Thyroid gland (tissue), 4 donors: ENCODE measurements at regions not wholly inside any gene's neighbourhood (a gene's known extent, or its start where the extent isn't known, plus 50 kb on each side); places are given as distances from the start of the nearest gene placed in this dataset.

Experiments used
- DNase-seq, 2 donors: peaks; one replicate each; pipeline ENCODE4 v3.0.0-alpha.2; 2019
- H3K27ac ChIP-seq, 3 donors: fragments of 200-600 bp; sonication (generic); 1 replicate in 2 of 3; 2 replicates in 1 of 3; pipeline ENCODE4 v1.5.1; 2016 to 2019; ENCODE audit warnings: mild to moderate bottlenecking in 1 of 3, moderate library complexity in 1 of 3
- H3K27me3 ChIP-seq: fragments of 200-600 bp; sonication (generic); one replicate; pipeline ENCODE4 v1.5.1; 2019
- H3K36me3 ChIP-seq, 2 donors: fragments of 200-600 bp; sonication (generic); one replicate each; pipeline ENCODE4 v1.5.1; 2016 to 2019
- H3K4me1 ChIP-seq, 2 donors: fragments of 200-600 bp; sonication (generic); one replicate each; pipeline ENCODE4 v1.5.1; 2017 to 2019
- H3K4me3 ChIP-seq, 3 donors: fragments of 200-600 bp; sonication (generic); replicated peaks in 1 of 3; 1 replicate in 2 of 3; 2 replicates in 1 of 3; pipeline ENCODE4 v1.5.1; 2016; ENCODE audit warnings: mild to moderate bottlenecking in 1 of 3
- H3K9me3 ChIP-seq: fragments of 200-600 bp; sonication (generic); one replicate; pipeline ENCODE4 v1.5.1; 2017
- CTCF ChIP-seq, 6 experiments: fragments of 200-600 bp in 3 of 6; fragments of 450-650 bp in 3 of 6; sonication (generic) in 3 of 6; IDR thresholded peaks; one replicate each; pipeline ENCODE4 v1.5.1; 2016 to 2019; ENCODE audit warnings: antibody characterized with exemption in 6 of 6, mild to moderate bottlenecking in 2 of 6, inconsistent platforms in 1 of 6, moderate library complexity in 1 of 6
- POLR2A ChIP-seq, 2 donors: fragments of 450-650 bp; IDR thresholded peaks; one replicate each; pipeline ENCODE4 v1.6.1; 2017; ENCODE audit warnings: antibody characterized with exemption in 2 of 2, mild to moderate bottlenecking in 2 of 2, moderate library complexity in 1 of 2
- WGBS, 2 donors: methylation state at CpG; one replicate each; pipeline ENCODE4 v1.1.5; 2017; 5-methylcytosine and 5-hydroxymethylcytosine counted together
- intact Hi-C: fragments of 100-400 bp; cut with DNase I; formaldehyde crosslinking; loops from one replicate; pipeline ENCODE4 v1.15.1; 2023

GRCh38 chr7:79837915-79838314 lies 296.7 kb upstream of the GNAI1 start:
- H3K27me3 ChIP-seq = no peaks in the 10 kb centered on the region
- H3K27ac ChIP-seq = no peak overlapping the region
- intact Hi-C loops = no loop called here
- no peaks in the 10 kb centered on the region for H3K4me1 ChIP-seq
- no peaks in the 10 kb centered on the region for H3K9me3 ChIP-seq
- DNase-seq = no peak
- 91% methylated on average over 1 of the region's 1 CpG for WGBS, 2 donors
- no peaks in the 10 kb centered on the region for H3K36me3 ChIP-seq
- no peak overlapping the region for H3K4me3 ChIP-seq
- TF ChIP-seq POLR2A (IDR thresholded peaks at IDR 0.05) (no peak), CTCF (IDR thresholded peaks at IDR 0.05) (no peak)

DNA sequence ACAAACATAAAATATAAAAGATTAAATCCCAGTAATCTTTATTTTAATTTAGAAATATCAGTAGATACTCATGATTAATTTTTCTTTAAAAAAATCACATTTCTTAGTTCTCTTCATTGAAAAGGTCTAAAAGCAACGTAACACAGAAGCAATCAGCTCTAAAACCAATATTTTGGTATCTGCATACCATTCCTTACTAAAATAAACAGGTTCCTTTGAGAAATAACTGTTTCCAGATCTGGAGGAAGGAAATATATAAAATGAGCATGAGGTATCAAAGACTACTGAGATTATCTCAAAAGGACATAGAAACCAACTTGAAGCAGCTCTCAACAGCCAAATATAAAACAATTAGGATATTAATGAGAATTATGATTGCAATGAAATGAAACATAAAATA lies 301.0 kb upstream of the GNAI1 start:
- 52 to 65% methylated on average over 1 of the region's 1 CpG for WGBS, 2 donors
- intact Hi-C loops = no loop called here
- Histone ChIP-seq H3K36me3 (no peaks in the 10 kb centered on the region), H3K27me3 (no peaks in the 10 kb centered on the region), H3K4me3 (no peak overlapping the region), H3K27ac (no peak overlapping the region), H3K4me1 (no peaks in the 10 kb centered on the region), H3K9me3 (no peaks in the 10 kb centered on the region)
- no peak for DNase-seq
- TF ChIP-seq CTCF (IDR thresholded peaks at IDR 0.05) = no peak
- TF ChIP-seq POLR2A (IDR thresholded peaks at IDR 0.05) = no peak

- intact Hi-C loops = no loop called here
Observed at GRCh38 chr7:79828866-79829265, 305.8 kb upstream of the GNAI1 start.

GRCh38 chr7:79823246-79823951 lies 311.2 kb upstream of the GNAI1 start:
- Histone ChIP-seq H3K4me1 (no peaks in the 10 kb centered on the region), H3K36me3 (no peaks in the 10 kb centered on the region), H3K9me3 (no peaks in the 10 kb centered on the region), H3K4me3 (no peak overlapping the region), H3K27me3 (no peaks in the 10 kb centered on the region), H3K27ac (no peak overlapping the region)
- WGBS, 2 donors = 80 to 91% methylated on average over 4 of the region's 4 CpGs
- intact Hi-C loops = no loop called here
- TF ChIP-seq POLR2A (IDR thresholded peaks at IDR 0.05) (no peak), CTCF (IDR thresholded peaks at IDR 0.05) (no peak)
- DNase-seq = no peak

More at GRCh38 chr7:79828866-79829265, 305.8 kb upstream of the GNAI1 start:
- Histone ChIP-seq H3K9me3 (no peaks in the 10 kb centered on the region), H3K27ac (no peak overlapping the region), H3K4me3 (no peak overlapping the region), H3K27me3 (no peaks in the 10 kb centered on the region), H3K4me1 (no peaks in the 10 kb centered on the region), H3K36me3 (no peaks in the 10 kb centered on the region)
- no peak for DNase-seq
- TF ChIP-seq CTCF (IDR thresholded peaks at IDR 0.05) (no peak), POLR2A (IDR thresholded peaks at IDR 0.05) (no peak)

DNA sequence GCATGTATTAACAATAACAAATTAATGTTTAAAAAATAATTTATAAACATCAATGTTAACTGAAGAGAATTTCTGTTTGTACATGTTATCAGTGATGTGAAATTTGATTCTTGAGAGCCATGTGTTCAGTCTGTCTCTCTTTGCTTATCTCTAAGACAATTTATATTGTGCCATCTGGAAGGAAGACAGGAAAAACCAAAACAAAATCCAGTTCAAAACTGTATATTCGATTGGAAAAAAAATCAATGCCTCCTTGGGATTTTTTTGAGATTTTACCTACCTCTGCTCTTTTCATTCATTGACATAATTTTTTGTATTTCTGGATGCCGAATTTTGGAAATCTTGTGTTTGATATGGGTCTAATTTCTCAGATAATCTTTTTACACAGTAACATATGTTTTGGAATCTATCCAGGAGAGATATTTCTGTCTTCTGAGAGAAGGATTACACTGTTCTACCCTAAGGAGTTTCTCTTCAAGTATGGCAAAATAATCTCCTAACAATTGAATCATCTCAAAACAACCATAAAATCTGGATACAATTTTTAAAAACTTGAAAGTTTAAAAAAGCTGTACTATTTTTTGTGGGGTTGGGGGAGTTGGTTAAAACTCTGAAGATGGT lies 311.9 kb upstream of the GNAI1 start:
- Histone ChIP-seq H3K27me3 (no peaks in the 10 kb centered on the region), H3K9me3 (no peaks in the 10 kb centered on the region), H3K36me3 (no peaks in the 10 kb centered on the region), H3K4me1 (no peaks in the 10 kb centered on the region), H3K4me3 (no peak overlapping the region), H3K27ac (no peak overlapping the region)
- TF ChIP-seq CTCF (IDR thresholded peaks at IDR 0.05) = no peak
- no peak for DNase-seq
- 73 to 78% methylated on average over 2 of the region's 2 CpGs for WGBS, 2 donors
- intact Hi-C loops = no loop called here
